OCI-LY7 (cell line): ENCODE measurements at regions not wholly inside any gene's neighbourhood (a gene's known extent, or its start where the extent isn't known, plus 50 kb on each side); places are given as distances from the start of the nearest gene placed in this dataset.

Source experiments
- EZH2phosphoT487 ChIP-seq: fragments of 200-600 bp; sonication (generic); IDR thresholded peaks from 2 replicates; pipeline ENCODE4 v1.6.1; 2018; ENCODE audit warnings: low read depth, borderline replicate concordance, mild to moderate bottlenecking, mixed run types, antibody characterized with exemption, low read length, moderate library complexity, mixed read lengths
- TF ChIP-seq, protein P1 (sequence below): fragments of 200-600 bp; sonication (generic); conservative IDR thresholded peaks from 2 replicates; pipeline ENCODE4 v1.5.1; 2014; ENCODE audit warnings: mild to moderate bottlenecking, antibody characterized with exemption, low read length, moderate library complexity, mixed read lengths

DNA sequence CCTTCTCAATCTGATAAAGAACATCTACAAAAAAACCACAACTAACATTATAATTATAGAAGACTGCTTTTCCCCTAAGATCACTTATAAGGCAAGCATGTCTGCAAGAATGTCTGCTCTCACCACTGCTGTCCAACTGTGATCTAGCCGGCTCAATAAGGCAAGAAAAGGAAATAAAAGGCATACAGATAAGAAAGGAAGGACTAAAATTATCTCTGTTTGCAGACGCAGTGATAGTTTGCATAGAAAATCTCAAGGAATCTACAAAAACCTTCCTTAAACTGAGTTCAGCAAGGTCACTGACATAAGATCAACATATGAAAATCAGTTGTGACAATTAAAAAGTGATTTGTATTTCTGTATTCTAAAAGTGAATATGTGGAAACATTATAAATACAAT lies 138.0 kb upstream of the EGLN3 start:
- TF ChIP-seq, protein P1, sequence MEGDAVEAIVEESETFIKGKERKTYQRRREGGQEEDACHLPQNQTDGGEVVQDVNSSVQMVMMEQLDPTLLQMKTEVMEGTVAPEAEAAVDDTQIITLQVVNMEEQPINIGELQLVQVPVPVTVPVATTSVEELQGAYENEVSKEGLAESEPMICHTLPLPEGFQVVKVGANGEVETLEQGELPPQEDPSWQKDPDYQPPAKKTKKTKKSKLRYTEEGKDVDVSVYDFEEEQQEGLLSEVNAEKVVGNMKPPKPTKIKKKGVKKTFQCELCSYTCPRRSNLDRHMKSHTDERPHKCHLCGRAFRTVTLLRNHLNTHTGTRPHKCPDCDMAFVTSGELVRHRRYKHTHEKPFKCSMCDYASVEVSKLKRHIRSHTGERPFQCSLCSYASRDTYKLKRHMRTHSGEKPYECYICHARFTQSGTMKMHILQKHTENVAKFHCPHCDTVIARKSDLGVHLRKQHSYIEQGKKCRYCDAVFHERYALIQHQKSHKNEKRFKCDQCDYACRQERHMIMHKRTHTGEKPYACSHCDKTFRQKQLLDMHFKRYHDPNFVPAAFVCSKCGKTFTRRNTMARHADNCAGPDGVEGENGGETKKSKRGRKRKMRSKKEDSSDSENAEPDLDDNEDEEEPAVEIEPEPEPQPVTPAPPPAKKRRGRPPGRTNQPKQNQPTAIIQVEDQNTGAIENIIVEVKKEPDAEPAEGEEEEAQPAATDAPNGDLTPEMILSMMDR, result no peak
- no peak for TF ChIP-seq EZH2phosphoT487
